Heart left ventricle (tissue), 13 donors: ENCODE measurements at regions not wholly inside any gene's neighbourhood (a gene's known extent, or its start where the extent isn't known, plus 50 kb on each side); places are given as distances from the start of the nearest gene placed in this dataset.

ENCODE experiments used
- CTCF ChIP-seq, 12 donors: fragments of 200-600 bp; sonication (generic) in 4 of 12; IDR thresholded peaks; one replicate each; pipeline versions ENCODE4 v1.5.0 to v1.8.0; 2018 to 2022; ENCODE audit warnings: antibody characterized with exemption in 12 of 12, mild to moderate bottlenecking in 5 of 12
- POLR2A ChIP-seq, 2 donors: fragments of 450-650 bp; IDR thresholded peaks; one replicate each; pipeline ENCODE4 v1.6.1; 2017; ENCODE audit warnings: antibody characterized with exemption in 2 of 2, mild to moderate bottlenecking in 2 of 2, moderate library complexity in 2 of 2
- donor health status: ischemic (EF 13 %, LVEDD 7.1; RV severe dilation, severe dysfunction).
- donor health status: DM: no; HTN: yes; CAD: no.
- donor health status: DM: no; HTN: no; CAD: no.
- donor health status: ischemic (EF 25% LVEDD 6.9; RV normal size, moderate dysfunction).
- donor health status: ischemic (EF 25% LVEDD 5.7; RV mildly dilated, moderate dysfunction).
- donor health status: ischemic (EF 35%, LVEDD 5.7; RV mildly dilated, moderate dysfunction).
- donor health status: nonischemic (EF 11% LVEDD 7.7; RV severe dilation, severe dysfunction).
- donor health status: DM: yes; HTN: yes; CAD: no.
- donor health status: PGD.
- donor health status: ischemic (EF 29% LVEDD 5.4; RV normal size, mild dysfunction).
- donor health status: nonischemic (EF 23%, LVEDD 6.1; RV moderate dilation, normal function).

- TF ChIP-seq CTCF (IDR thresholded peaks at IDR 0.05) (no peak), POLR2A (IDR thresholded peaks at IDR 0.05) (no peak)
Observed at GRCh38 chr5:90142541-90142940, 267.0 kb downstream of the CETN3 start.
